GM12872 (cell line): ENCODE measurements at regions not wholly inside any gene's neighbourhood (a gene's known extent, or its start where the extent isn't known, plus 50 kb on each side); places are given as distances from the start of the nearest gene placed in this dataset.

ENCODE experiments used
- TF ChIP-seq, protein P1 (sequence below): IDR thresholded peaks from 3 replicates; pipeline ENCODE4 v1.5.1; 2011; ENCODE audit warnings: low read depth, mild to moderate bottlenecking, low read length, moderate library complexity; ENCODE audit not compliant: insufficient read depth

DNA sequence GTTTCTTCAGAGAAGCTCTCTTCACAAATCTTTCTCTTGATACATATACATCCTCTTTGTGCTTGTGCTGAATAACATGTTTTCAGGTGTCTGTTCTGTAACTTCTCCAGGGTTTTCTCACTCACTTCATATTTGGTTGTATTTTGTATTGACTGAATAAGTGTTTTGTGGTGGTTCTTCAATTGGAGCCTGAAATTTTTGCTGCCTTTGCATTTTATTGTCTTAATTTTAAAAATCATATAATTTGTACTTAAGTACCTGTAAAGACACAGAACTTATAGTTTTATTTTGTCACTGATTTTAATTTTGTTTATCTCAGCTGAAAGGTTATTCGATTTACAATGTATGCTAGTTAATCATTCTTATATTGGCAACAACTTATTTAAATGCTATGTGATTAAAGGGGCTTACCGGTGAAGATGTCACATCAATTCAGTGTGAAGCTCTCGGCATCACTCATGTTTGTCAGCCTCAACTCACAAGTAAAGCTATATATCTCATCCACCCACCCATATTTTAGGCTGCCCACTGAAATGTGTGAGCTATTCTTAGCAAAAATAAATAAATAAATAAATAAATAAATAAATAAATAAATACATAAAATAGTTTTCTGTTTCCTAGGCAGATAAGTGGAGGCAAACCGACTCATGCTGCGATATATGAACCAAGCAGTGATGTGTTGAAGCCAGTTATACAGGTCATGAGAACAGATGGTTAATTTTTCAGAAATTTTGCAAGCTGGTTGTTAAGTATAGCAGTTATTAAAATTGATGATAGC, 76.4 kb upstream of the FSTL5 start:
- TF ChIP-seq, protein P1, sequence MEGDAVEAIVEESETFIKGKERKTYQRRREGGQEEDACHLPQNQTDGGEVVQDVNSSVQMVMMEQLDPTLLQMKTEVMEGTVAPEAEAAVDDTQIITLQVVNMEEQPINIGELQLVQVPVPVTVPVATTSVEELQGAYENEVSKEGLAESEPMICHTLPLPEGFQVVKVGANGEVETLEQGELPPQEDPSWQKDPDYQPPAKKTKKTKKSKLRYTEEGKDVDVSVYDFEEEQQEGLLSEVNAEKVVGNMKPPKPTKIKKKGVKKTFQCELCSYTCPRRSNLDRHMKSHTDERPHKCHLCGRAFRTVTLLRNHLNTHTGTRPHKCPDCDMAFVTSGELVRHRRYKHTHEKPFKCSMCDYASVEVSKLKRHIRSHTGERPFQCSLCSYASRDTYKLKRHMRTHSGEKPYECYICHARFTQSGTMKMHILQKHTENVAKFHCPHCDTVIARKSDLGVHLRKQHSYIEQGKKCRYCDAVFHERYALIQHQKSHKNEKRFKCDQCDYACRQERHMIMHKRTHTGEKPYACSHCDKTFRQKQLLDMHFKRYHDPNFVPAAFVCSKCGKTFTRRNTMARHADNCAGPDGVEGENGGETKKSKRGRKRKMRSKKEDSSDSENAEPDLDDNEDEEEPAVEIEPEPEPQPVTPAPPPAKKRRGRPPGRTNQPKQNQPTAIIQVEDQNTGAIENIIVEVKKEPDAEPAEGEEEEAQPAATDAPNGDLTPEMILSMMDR = no peak

DNA sequence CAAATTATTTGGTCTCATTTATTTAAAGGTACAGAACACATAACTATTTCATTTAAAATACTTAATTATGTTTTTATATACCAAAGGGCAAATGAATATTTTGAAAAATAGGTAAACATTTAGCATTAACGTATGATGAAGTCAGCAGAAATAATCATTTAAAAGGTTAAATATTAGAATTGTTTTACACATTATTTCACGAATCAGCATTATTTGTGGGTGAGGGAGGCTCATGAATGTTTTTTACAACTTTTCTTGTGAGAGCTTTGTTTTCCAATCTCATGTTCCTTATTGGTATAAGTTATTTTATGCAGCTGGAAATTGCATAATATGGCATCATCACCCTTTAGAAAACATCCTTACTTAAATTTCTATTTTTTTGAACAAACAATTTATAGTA, 73.9 kb upstream of the FSTL5 start:
- TF ChIP-seq, protein P1 = no peak

GRCh38 chr4:162234595-162234994, 70.8 kb upstream of the FSTL5 start:
- TF ChIP-seq, protein P1 = no peak

DNA sequence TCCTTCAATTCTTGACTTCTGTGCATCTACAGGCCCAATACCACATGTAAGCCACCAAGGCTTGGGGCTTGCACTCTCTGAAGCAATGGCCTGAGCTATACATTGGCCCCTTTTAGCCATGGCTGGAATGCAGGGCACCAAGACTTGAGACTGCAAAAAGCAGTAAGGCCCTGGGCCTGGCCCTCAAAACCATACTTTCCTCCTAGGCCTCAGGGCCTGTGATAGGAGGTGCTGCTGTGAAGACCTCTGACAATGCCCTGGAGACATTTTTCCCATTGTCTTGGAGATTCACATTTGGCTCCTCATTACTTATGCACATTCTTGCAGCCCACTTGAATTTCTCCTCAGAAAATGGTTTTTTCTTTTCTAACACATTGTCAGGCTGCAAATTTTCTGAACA, 68.5 kb upstream of the FSTL5 start:
- TF ChIP-seq, protein P1 = no peak

GRCh38 chr4:162229670-162230069, 65.9 kb upstream of the FSTL5 start:
- TF ChIP-seq, protein P1 = no peak

DNA sequence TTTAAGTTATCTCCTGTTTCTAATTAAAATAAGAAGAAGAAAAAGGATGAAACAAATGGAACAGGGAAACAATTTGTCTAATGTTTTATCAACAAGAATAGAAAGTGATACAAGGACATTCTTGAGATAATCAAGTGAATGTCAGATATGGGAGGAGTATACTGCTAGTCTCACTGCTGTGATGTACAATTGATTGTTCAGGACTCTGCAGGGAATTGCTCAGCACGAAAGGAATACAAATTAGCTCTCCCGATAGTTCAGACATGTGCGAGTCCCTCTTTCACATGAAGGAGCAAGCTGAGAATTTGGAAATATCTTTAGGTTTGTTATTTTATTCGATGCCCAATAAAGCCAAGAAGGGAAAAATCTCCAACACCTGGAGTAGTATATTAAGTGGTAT, 57.3 kb upstream of the FSTL5 start:
- TF ChIP-seq, protein P1 = no peak
